WI38 (cell line): ENCODE measurements at regions not wholly inside any gene's neighbourhood (a gene's known extent, or its start where the extent isn't known, plus 50 kb on each side); places are given as distances from the start of the nearest gene placed in this dataset.

ENCODE experiments used
- H3K4me3 ChIP-seq: 2 replicates; pipeline ENCODE4 v1.5.1; 2011; ENCODE audit warnings: low read depth, mild to moderate bottlenecking, control low read depth, low read length
- TF ChIP-seq, protein P1 (sequence below): IDR thresholded peaks from 2 replicates; pipeline ENCODE4 v1.5.1; 2012; ENCODE audit warnings: low read depth, mild to moderate bottlenecking, control low read depth, low read length

DNA sequence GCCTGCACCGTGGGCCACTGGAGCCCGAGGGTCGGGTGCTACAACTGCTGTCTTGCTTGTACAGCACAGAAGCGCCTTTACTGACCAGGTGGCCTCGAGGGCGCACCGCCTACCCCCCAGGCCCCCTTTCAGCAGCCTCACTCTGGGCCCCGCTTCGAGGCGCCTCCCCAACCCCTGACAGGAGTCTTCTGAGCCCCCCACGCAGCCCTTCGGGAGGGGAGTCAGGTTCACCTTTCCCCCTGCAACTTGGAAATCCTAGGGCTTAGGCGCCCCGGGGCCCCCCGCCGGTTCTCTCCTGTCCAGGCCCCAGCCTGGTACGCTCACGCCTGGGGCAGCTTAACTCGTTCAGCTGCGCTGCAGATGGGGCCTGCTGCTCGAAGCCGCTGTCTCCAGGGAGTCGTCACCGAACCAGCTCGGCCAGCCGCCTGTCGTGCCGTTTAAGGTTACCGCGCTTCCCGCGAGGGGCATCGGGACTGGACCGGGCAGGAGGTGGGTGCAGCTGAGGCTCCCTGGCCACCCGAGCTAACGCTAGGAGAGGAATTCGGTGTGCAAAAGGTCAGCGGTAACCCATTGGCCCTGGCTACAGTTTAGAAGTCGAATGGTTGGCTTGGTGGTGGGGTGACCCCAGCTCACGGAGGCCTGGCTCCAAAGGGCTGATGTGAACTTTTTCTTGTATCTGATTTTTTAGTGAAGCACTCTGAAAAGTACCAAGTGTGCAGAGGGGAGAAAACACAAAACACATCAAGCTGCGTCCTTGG is 58.9 kb upstream of the BCOR start:
- H3K4me3 ChIP-seq = no peak overlapping the region
- TF ChIP-seq, protein P1, sequence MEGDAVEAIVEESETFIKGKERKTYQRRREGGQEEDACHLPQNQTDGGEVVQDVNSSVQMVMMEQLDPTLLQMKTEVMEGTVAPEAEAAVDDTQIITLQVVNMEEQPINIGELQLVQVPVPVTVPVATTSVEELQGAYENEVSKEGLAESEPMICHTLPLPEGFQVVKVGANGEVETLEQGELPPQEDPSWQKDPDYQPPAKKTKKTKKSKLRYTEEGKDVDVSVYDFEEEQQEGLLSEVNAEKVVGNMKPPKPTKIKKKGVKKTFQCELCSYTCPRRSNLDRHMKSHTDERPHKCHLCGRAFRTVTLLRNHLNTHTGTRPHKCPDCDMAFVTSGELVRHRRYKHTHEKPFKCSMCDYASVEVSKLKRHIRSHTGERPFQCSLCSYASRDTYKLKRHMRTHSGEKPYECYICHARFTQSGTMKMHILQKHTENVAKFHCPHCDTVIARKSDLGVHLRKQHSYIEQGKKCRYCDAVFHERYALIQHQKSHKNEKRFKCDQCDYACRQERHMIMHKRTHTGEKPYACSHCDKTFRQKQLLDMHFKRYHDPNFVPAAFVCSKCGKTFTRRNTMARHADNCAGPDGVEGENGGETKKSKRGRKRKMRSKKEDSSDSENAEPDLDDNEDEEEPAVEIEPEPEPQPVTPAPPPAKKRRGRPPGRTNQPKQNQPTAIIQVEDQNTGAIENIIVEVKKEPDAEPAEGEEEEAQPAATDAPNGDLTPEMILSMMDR = no peak

DNA sequence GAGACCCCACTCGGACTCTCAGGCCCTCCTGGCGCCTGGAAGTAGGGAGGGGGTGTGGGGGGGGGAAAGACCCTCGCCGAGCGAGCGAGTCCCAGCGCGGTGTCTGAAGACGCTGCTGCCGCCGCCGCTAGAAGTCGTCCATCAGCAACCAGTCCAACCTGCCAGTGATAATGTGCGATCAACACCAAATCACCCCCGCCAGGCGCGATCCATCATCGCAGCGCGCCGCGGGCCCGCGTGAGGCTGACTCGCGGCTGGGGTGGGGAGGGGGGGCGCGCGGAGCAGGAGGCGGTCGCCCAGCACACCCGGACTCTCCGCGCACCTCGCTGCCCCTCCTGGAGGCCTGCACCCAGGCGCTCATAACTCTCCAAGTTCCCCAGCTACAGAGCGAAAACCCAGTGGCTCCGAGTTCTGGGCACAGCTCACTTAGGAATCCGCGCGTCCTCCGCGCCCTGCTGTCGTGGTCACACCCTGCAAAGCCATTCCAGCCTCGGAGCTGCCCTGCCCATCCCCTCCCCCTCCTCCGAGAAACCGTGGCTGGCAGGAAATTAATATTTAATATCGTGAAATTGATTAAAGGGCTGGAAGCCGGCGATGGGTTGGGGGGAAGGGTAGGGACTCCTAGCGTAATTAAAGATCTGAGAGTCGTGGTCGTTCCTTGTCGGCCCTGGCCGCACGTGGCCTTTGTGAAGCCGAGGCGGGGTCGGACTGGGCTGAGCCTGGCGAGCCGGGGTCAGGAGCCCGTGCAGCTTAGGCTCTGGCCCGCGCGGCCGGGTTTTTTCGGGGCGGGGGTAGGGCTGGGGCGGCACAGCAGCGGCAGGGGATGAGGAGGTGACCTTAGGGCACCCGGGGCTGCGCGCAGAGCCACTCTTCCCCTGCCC is 58.1 kb upstream of the BCOR start:
- TF ChIP-seq, protein P1 = no peak
- no peak overlapping the region for H3K4me3 ChIP-seq

DNA sequence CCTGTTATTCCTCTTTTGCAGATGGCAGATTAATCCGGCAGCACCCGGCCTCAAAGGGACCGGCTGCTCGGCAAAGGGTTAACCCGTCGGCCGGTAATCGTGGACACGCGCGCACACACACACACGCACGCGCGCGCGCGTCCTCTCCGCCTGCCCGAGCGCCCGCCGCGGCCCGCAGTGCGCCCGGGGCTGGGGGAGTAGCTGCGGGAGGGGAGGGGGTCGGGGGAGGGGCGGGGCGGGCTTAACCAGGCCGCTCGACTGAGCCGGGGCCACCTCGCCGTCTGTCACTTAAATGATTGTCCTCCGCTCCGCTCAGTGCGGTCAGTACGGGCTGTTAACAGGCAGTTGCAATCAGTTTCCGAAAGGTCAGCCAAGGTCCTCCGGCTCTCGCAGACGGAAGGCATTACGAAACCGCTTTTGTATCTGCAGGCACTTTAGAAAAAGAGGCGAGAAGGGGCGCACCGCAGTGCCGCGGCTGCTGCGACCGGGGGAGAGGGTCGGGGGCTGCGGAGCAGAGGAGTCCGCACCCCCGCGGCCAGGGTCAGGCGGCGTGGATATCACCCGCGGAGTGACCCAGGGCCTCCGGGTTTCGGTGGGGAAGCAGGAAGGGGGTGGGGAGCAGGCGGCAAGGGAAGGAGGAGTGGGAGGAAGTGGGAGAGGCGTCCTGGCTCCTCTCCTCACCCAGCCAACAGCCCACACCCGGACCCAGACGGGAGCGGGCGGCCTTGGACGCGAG is 57.3 kb upstream of the BCOR start:
- TF ChIP-seq, protein P1 = no peak
- H3K4me3 ChIP-seq = peak overlapping the region; percentile 45

DNA sequence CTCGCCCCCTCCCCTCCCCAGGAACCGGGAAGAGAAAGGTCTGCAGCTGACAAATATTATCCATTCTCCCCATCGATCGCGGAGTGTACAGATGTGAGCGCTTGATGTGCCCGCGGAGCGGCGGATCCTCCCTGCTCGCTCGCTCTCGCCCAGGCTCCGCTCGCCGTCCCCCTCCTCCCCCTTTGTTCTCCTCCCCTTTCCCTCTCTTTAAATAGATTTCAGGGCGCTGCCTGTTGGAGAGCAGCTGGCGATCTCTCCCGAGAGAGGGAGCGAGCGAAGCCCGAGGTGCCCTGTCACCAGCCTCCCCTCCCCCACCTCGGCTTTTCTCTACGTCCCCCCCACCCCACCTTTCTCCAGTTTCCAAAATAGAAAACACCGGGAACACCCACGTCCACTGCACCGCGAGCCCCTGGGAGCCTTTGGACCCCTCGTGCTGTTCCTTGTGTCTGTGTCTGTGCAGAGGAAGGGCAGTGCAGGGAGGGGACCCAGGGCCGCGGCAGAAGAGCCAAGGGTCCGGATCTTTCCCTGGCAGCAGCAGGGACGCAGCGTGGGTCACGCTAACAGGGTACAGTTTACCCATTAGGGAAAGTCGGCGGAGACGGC is 56.6 kb upstream of the BCOR start:
- TF ChIP-seq, protein P1 = no peak
- peak overlapping the region; percentile 45 for H3K4me3 ChIP-seq

- TF ChIP-seq, protein P1 = no peak
- peak overlapping the region; percentile 45 for H3K4me3 ChIP-seq
These were observed 55.8 kb upstream of the BCOR start for GRCh38 chrX:40153345-40154249.

DNA sequence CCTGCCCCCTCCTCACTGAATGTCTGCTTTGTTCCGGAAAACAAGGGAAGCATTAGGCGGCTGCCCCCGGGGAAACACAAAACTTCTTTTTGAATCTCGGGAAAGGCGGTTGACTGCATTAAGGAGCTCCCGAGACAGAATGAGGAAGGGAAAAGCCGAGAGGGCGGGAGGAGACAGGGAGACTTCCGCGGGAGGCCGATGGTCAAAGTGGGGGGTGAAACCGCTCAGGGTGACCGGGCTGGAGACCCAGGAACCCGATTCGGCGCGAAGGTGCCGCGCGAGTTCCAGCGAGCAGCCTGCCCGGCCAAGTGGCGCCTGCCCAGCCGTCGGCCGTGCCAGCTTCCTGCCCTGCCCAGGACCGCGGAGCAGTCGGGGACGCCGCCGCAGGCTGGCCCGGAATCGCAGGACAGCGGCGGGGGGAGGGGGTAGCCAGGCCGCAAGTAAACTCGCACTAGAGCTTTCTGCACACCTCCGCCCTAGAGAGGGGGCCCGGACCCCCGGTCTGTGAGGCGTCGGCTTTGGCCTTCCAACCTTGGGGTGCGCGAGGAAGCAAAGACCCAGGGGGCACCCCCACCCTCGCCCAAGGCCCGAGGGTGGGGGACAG is 55.1 kb upstream of the BCOR start:
- no peak overlapping the region for H3K4me3 ChIP-seq
- TF ChIP-seq, protein P1 = no peak
